Left ventricle myocardium inferior (tissue), 1 donor: ENCODE measurements at regions not wholly inside any gene's neighbourhood (a gene's known extent, or its start where the extent isn't known, plus 50 kb on each side); places are given as distances from the start of the nearest gene placed in this dataset.

Experiments used
- DNase-seq: peaks from one replicate; pipeline ENCODE4 v3.0.0-alpha.2; 2020
- H3K27ac ChIP-seq: fragments of 200-600 bp; replicated peaks from 2 replicates; pipeline ENCODE4 v1.8.0; 2021
- H3K27me3 ChIP-seq: fragments of 200-600 bp; 2 replicates; pipeline ENCODE4 v1.8.0; 2021; ENCODE audit warnings: low read depth
- H3K36me3 ChIP-seq: fragments of 200-600 bp; 2 replicates; pipeline ENCODE4 v1.8.0; 2021
- H3K4me1 ChIP-seq: fragments of 200-600 bp; 2 replicates; pipeline ENCODE4 v1.8.0; 2021
- H3K4me3 ChIP-seq: fragments of 200-600 bp; 2 replicates; pipeline ENCODE4 v1.8.0; 2021; ENCODE audit warnings: mild to moderate bottlenecking, moderate library complexity
- H3K9me3 ChIP-seq: fragments of 200-600 bp; replicated peaks from 2 replicates; pipeline ENCODE4 v1.8.0; 2021
- intact Hi-C: fragments of 100-400 bp; cut with micrococcal nuclease; formaldehyde crosslinking; loops from one replicate; pipeline ENCODE4 v1.11.0; 2022
- TF ChIP-seq, protein P1 (sequence below): fragments of 200-600 bp; IDR thresholded peaks from 2 replicates; pipeline ENCODE4 v1.8.0; 2021; ENCODE audit warnings: antibody characterized with exemption, mild to moderate bottlenecking, borderline replicate concordance
- donor health status: DM: no; HTN: yes; CAD: no; lungs with severe emphysema.

DNA sequence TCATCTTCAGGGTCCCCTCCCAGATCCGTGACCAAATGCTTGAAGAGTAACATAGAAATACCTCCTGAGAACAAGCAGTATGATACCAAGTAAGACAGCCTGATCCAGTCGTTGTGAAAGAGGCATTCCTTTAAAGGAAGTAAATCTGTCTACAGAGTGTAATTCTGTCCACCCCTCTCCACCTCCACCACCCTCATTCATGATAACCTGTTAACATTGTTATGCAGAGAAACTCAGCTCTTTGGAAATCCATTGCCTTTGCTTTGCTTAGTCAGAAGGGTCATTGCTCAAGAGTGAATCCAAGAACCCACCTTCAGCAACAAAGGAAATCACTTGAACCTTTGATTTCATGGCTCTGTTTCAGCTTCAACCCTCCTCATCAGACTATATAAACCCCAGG lies 155.6 kb downstream of the CYP26B1 start:
- Histone ChIP-seq H3K27ac (no peak overlapping the region), H3K36me3 (no peaks in the 10 kb centered on the region), H3K9me3 (no peaks in the 10 kb centered on the region), H3K4me1 (no peaks in the 10 kb centered on the region), H3K4me3 (no peak overlapping the region), H3K27me3 (peaks cover 14% of the 10 kb centered on the region)
- intact Hi-C loops: no loop called here
- TF ChIP-seq, protein P1, sequence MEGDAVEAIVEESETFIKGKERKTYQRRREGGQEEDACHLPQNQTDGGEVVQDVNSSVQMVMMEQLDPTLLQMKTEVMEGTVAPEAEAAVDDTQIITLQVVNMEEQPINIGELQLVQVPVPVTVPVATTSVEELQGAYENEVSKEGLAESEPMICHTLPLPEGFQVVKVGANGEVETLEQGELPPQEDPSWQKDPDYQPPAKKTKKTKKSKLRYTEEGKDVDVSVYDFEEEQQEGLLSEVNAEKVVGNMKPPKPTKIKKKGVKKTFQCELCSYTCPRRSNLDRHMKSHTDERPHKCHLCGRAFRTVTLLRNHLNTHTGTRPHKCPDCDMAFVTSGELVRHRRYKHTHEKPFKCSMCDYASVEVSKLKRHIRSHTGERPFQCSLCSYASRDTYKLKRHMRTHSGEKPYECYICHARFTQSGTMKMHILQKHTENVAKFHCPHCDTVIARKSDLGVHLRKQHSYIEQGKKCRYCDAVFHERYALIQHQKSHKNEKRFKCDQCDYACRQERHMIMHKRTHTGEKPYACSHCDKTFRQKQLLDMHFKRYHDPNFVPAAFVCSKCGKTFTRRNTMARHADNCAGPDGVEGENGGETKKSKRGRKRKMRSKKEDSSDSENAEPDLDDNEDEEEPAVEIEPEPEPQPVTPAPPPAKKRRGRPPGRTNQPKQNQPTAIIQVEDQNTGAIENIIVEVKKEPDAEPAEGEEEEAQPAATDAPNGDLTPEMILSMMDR: no peak
- DNase-seq: no peak

DNA sequence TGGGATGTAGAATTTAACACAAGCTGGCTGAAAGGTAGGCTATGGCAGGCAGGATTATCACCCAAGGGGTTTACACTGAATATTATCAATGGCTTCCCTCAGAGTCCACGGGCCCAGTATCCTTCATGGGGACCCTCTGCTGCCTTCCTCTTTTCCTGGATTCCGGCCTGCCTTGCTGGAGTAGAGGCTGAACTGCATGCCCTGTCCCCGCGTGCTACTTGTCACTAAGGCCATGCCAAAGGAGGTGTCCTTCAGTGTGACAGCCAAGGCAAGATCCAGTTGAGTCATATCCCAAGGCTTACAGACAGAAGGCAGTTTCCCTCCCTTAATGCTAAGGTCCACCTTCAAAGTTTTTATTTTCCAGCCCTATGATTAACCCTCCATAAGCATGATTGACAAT lies 156.3 kb downstream of the CYP26B1 start:
- no peak for DNase-seq
- no peak overlapping the region for H3K27ac ChIP-seq
- no peaks in the 10 kb centered on the region for H3K9me3 ChIP-seq
- H3K27me3 ChIP-seq: peaks cover 11% of the 10 kb centered on the region
- H3K4me3 ChIP-seq: no peak overlapping the region
- H3K36me3 ChIP-seq: no peaks in the 10 kb centered on the region
- no peaks in the 10 kb centered on the region for H3K4me1 ChIP-seq
- TF ChIP-seq, protein P1: no peak
- intact Hi-C loops: no loop called here

DNA sequence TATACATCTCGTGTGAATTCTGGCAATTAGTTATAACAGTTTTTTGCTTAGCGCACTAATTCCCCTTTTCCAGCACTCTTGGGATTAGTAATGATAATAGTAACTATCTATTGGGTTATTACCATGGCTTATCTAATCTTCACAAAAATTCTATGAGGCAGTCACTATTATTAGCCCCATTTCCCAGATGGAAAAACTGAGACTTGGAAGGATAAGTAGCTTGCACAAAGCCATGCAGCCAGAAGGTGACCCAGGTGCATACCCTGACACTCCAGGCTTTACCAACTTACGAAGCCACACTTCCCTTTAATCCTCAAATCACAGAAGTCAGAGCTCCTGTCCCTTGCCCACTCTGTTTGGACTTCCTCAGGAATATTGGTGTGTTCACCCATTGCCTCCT lies 156.8 kb downstream of the CYP26B1 start:
- Histone ChIP-seq H3K27ac (no peak overlapping the region), H3K4me1 (no peaks in the 10 kb centered on the region), H3K9me3 (no peaks in the 10 kb centered on the region), H3K27me3 (peaks cover 11% of the 10 kb centered on the region), H3K36me3 (no peaks in the 10 kb centered on the region), H3K4me3 (no peak overlapping the region)
- TF ChIP-seq, protein P1: no peak
- intact Hi-C loops: no loop called here
- DNase-seq: no peak

DNA sequence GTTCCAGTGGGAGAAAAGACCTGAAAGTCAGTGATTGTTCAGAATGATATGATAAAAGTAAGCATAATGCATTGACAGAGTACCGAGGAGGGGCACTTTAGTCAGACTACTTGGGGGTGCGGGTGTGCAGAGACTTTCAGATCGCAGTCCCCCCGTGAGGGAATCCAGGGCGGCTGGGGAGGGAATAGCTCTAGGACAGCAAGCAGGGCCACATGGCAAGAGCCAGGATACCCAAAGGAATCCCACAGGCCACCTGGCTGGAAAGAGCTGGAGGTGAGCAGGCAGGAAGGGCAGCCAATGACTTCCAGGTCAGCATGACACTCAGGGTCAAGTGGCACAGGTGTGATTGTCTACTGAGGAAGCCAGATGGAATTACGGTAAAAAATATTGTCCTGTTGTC lies 157.5 kb downstream of the CYP26B1 start:
- TF ChIP-seq, protein P1: no peak
- no peaks in the 10 kb centered on the region for H3K4me1 ChIP-seq
- peaks cover 11% of the 10 kb centered on the region for H3K27me3 ChIP-seq
- no peak overlapping the region for H3K27ac ChIP-seq
- no peak for DNase-seq
- intact Hi-C loops: no loop called here
- H3K9me3 ChIP-seq: no peaks in the 10 kb centered on the region
- no peak overlapping the region for H3K4me3 ChIP-seq
- H3K36me3 ChIP-seq: no peaks in the 10 kb centered on the region

DNA sequence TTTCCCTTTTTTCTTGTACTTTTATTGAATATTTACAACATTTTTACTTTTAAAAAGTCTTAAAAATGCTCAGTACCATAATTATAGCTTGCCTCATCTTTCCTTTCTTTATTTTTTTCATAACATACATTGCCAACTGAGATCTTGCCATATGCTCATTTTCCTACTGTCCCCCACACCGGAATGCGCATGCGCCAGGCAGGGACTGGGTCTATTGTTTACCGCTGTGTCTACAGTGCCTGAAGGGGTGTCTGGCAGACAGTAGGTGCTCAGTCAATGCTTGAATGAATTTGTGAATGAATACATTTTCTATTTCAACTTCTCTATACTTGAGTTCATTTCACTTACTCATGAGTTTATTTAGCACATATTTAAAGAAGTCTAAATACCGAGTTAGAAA lies 158.0 kb downstream of the CYP26B1 start:
- Histone ChIP-seq H3K36me3 (no peaks in the 10 kb centered on the region), H3K9me3 (no peaks in the 10 kb centered on the region), H3K27me3 (peaks cover 11% of the 10 kb centered on the region), H3K4me3 (no peak overlapping the region), H3K4me1 (no peaks in the 10 kb centered on the region), H3K27ac (no peak overlapping the region)
- intact Hi-C loops: no loop called here
- TF ChIP-seq, protein P1: no peak
- no peak for DNase-seq

DNA sequence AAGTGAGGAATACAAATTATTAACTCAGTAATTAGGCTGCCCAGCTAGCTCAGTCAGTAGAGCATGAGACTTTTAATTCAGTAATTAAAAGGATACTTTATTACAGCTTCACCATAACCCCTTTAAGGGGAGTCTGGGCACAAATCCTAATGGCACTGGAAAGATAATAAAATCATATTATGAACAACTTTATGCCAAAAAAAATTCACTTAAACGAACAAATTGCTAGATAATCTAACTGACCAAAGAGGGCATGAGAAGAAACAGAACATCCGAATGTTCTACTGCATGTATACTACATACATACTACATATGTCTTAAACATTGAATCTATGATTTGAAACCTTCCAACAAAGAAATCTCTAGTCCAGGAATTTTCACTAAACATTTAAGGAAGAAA lies 159.5 kb downstream of the CYP26B1 start:
- H3K36me3 ChIP-seq: no peaks in the 10 kb centered on the region
- no peak overlapping the region for H3K27ac ChIP-seq
- intact Hi-C loops: no loop called here
- DNase-seq: no peak
- H3K27me3 ChIP-seq: peaks cover 11% of the 10 kb centered on the region
- H3K9me3 ChIP-seq: no peaks in the 10 kb centered on the region
- TF ChIP-seq, protein P1: no peak
- H3K4me1 ChIP-seq: no peaks in the 10 kb centered on the region
- H3K4me3 ChIP-seq: no peak overlapping the region
